Frontal cortex (tissue), 3 donors: ENCODE measurements at regions not wholly inside any gene's neighbourhood (a gene's known extent, or its start where the extent isn't known, plus 50 kb on each side); places are given as distances from the start of the nearest gene placed in this dataset.
"Not testable (repeated sequence)": the region's sequence is repeated elsewhere in the genome, so short reads cannot be mapped to it uniquely, and the experiment has no call there.

Experiments
- DNase-seq, 2 donors: peaks; one replicate each; pipeline ENCODE4 v3.0.0; 2012; ENCODE audit warnings: low spot score in 2 of 2
- FAIRE-seq: peaks from 2 replicates; lab custom pipeline; 2012; peaks lifted over from hg19 to GRCh38; lab: Jason Lieb, UNC
- donor health status: control.
- donor health status: control.
- donor health status: control.

- FAIRE-seq (no peak), DNase-seq (no peak)
Measured at GRCh38 chr15:25137013-25137412, 182.2 kb downstream of the SNRPN start.

DNA sequence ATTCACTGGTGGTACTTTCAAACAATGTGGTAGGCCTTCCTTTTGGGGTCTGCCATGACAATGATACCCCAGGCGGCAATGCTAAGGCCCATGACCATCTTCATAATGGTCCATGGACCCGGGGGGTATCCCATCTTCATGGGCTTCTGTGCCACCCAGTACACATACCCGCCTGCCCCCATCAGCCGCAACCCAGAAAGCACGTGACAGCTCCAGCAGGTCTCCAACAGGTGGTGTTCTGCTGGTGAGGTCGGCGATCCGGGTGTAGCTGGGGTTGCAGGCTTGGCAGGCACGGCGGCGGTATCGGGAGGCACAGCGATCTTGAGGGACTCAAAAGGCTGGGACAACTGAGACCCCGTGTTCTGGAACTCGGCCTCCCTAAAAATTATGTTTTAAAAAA, 214.5 kb downstream of the SNRPN start:
- FAIRE-seq: no peak
- DNase-seq: no peak

GRCh38 chr15:25170113-25170731, 215.4 kb downstream of the SNRPN start:
- no peak for FAIRE-seq
- DNase-seq: no peak

DNA sequence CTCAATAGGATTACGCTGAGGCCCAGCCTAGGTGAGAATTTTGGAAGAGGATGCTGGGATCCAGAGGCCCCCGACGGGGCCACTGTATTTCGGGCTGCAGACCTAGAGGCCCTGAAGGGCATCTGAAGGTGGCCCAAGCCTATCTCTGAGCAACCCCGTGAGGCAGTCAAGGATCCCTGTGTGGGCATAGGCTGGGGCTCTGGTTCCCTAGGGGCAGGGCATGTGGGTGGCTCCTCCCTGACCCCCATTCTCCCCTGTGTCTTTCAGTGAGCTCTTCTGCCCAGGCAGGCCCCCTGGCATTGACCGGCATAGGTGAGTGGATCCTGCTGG, 216.0 kb downstream of the SNRPN start:
- DNase-seq (no peak), FAIRE-seq (no peak)

DNA sequence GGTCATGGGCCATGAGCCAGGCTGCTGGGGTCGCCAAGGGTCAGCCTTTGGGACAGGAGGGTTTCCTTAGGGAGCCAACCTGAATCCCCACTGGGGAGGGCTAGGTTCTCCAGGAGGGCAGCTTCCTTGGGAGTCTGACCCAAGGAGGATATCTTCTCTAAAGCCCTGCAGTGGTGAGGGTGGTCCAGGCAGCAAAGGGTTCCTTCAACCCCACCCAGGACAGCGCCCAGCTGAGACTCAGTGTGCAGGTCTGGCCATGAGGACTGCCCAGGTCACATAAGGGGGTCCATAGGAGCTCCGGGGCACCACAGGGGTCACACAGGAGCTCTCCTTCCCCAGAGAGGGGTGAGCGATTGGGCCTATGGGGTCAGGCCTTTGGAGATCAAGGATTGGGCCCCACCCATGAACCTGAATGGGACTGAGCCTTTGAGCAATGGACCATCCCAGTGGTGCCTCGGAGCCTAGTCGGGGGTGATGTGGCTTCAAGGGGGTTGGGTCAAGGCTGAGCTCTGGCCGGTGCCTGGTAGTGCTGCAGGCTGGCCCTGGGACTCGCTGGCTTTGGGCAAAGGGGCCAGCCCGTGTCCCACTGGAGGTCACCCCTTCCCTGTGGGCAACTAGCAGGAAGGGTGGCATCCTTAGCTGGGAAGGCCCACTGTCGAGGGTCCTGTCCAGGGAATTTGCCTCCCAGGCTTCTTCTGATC, 216.5 kb downstream of the SNRPN start:
- no peak for FAIRE-seq
- no peak for DNase-seq

DNA sequence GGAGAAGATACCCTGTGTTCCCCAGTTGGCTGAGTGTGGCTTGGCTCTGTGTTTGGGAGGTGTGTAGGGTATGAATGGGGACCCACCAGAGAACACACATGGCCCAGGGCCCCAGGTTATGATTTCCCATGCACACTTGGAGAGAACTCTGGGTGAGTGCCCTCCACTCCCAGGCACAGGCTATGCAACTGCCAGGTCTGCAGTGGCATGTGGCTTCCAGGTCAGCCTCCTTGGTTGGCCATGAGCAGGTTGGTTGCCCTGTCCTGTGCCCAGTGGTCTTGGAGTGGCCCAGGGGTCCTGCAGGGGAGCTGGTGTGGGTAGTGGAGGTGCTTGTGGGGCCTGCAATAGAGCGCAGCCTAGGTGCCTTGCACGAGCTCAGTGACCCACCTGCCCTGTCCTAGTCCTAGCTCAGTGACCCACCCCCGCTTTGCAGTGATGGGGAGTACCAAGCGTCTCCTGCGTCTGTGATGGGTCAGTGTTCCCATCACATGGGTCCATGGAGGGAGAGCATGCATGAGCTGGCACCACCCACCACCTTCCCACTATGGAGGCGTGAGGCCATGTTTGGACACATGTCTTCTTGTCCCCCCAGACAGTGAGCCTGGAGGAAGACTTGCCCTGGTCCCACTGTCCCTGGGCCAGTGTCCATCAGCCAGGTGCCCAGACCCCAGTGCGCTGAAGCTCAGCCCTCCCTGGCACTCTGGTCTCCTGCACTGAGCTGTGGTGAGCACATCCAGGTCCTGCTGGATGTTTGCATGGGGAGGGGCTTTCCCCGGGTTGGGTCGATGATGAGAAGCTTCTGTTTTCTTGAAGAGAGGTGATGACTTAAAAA, 217.3 kb downstream of the SNRPN start:
- DNase-seq (peak in 1 of 2 donors; percentile 3), FAIRE-seq (no peak)

DNA sequence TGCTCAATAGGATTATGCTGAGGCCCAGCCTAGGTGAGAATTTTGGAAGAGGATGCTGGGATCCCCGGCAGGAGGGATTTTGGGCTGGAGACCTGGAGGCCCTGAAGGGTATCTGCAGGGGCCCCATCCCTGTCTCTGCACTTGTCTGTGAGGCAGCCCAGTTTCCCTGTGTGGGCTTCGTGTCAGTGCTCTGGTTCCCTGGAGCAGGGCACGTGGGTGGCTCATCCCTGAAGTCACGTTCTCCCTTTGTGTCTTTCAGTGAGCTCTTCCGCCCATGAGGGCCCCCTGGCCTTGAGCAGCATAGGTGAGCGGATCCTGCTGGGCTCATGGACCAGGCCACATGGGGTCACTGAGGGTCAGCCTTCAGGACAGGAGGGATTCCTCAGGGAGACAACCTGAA, 217.9 kb downstream of the SNRPN start:
- no peak for FAIRE-seq
- DNase-seq: no peak

DNA sequence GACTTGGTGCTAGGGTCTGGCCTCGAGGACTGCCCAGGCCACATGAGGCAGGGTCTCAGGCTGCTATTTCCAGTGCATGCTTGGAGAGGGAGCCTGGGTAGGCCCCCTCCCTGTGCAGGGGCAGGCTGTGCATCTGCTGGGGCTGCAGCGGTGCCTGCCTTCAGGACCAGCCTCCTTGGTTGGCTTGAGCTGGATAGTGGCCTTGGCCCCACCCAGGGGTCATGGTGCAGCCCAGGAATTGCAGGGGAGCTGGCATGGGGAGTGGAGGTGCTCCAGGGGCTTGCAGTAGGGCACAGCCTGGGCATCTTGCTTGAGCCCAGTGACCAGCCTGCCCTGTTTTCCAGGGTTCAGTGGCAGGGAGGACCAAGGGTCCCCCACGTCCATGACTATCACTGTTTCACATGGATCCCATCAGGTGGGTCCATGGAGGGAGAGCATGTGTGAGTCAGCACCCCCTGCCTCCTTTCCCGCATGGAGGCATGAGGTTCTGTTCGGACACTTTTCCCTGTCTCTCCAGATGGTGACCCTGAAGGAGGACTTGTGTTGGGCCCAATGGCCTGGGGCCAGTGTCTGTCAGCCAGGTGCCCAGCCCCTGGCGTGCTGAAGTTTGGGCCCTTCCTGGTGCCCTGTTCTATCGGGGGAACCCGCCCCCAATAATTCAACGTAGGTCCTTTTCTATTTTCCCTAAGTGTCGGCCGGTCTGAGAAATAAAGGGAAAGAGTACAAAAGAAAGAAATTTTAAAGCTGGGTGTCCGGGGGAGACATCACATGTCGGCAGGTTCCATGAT, 218.6 kb downstream of the SNRPN start:
- DNase-seq (no peak), FAIRE-seq (no peak)

- not testable (repeated sequence) for FAIRE-seq, DNase-seq
Measured at GRCh38 chr15:25174149-25174548, 219.4 kb downstream of the SNRPN start.

DNA sequence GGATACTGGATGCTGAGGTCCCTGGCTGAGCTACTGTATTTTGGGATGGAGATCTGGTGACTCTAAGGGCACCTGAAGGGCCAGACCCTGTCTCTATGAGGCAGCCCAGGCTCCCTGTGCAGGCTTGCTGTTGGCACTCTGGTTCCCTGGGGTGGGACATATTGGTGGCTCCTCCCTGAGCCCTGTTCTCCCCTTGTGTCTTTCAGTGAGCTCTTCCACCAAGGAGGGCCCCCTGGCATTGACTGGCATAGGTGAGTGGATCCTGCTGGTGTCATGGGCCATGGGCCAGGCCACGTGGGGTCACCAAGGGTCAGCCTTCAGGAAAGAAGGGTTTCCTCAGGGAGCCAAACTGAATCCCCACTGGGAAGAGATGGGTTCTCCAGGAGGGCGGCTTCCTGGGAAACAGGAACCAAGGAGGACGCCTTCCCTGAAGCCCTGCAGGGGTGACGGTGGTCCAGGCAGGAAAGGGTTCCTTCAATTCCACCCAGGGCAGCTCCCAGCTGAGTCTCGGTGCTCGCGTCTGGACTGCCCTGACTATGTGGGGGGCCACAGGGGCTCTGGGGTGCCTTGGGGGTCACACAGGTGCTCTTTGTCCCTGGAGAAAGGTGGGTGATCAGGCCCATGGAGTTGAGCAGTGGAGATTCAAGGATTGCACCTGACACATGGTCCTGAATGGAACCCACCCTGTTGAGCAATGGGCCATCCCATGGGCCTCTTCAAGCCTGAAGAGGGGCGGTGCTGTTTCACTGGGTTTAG, 220.4 kb downstream of the SNRPN start:
- FAIRE-seq (no peak), DNase-seq (no peak)

- FAIRE-seq: no peak
- DNase-seq: peak in 1 of 2 donors; percentile 6
Measured at GRCh38 chr15:25175789-25176615, 221.2 kb downstream of the SNRPN start.

- FAIRE-seq (no peak), DNase-seq (peak in 1 of 2 donors; percentile 4)
Measured at GRCh38 chr15:25176616-25176923, 221.8 kb downstream of the SNRPN start.

DNA sequence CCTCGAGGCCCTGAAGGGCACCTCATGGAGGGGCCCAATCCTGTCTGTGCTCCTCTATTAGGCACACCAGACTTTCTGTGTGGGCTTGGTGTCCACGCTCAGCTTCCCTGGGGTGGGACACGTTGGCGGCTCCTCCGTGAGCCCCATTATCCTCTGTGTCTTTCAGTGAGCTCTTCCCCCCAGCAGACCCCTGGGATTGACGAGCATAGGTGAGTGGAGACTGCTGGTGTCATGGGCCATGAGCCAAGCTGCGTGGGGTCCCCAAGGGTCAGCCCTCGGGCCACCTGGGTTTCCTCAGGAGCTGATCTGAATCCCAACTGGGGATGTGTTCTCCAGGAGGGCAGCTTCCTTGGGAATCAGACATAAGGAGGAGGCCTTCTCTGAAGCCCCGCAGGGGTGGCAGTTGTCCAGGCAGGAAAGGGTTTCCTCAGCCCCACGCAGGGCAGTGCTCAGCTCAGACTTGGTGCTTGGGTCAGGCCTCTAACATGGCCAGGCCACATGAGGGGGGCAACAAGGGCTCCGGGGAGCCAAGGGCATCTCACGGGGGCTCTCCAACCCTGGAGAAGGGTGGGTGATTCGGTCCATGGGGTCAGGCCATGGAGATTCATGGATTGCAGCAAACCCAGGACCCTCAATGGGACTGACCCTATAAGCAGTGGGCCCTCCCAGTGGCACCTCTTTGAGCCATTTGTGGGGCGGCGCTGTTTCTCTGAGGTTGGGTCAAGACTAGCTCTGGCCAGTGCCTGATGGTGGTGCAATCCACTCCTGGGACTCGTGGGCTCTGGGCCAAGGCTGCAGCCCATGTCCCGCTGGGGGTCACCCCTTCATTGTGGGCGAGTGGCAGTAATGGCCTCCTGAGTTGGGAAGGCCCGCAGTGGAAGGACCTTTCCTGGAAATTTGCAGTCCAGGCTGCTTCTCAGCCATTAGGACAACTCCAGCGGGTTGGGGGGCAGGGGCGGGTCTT, 222.5 kb downstream of the SNRPN start:
- FAIRE-seq (no peak), DNase-seq (peak in 1 of 2 donors; percentile 10)

DNA sequence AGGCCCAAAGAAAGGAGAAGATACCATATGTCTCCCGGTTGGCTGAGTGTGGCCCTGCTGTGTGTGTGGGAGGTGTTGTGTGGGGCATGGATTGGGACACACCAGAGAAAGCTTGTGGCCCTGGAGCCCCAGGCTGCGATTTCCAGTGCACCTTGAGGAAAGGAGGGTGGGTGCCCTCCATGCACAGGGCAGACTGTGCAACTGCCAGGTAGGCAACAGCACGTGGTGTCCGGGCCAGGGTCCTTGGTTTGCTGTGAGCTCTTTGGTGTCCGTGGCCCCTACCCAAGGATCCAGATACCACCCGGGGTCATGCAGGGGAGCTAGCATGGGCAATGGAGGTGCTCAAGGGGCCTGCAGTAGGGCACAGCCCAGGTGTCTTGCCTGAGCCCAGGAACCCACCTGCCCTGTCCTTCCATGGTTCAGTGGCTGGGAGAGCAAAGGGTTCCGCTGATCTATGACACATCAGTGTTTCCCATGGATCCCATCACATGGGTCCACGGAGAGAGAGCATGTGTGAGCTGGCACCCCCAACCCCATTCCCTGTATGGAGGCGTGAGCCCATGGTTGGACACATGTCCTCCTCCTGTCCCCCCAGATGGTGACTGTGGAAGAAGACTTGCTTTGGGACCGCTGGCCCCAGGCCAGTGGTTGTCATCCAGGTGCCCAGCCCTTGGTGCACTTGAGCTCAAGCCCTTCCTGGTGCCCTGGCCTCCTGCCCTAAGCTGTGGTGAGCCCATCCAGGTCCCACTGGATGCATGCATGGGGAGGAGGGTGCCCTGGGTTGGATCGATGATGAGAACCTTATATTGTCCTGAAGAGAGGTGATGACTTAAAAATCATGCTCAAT, 223.4 kb downstream of the SNRPN start:
- FAIRE-seq (no peak), DNase-seq (peak in 1 of 2 donors; percentile 7)

GRCh38 chr15:25178835-25179672, 224.3 kb downstream of the SNRPN start:
- no peak for FAIRE-seq

More at GRCh38 chr15:25178835-25179672, 224.3 kb downstream of the SNRPN start:
- DNase-seq: peak in 1 of 2 donors; percentile 15
